SH-SY5Y (cell line): ENCODE measurements at regions not wholly inside any gene's neighbourhood (a gene's known extent, or its start where the extent isn't known, plus 50 kb on each side); places are given as distances from the start of the nearest gene placed in this dataset.

Source experiments
- GATA2 ChIP-seq: IDR thresholded peaks from 2 replicates; pipeline ENCODE4 v1.6.1; 2011; ENCODE audit warnings: mild to moderate bottlenecking, low read depth, low read length
- GATA3 ChIP-seq: IDR thresholded peaks from 2 replicates; pipeline ENCODE4 v1.6.1; 2011; ENCODE audit warnings: low read depth, mild to moderate bottlenecking, low read length, moderate library complexity

- TF ChIP-seq GATA2: no peak
- no peak for TF ChIP-seq GATA3
Measured at GRCh38 chr2:225131898-225132297, 89.6 kb upstream of the DOCK10 start.
